ENCODE measurements at regions not wholly inside any gene's neighbourhood (a gene's known extent, or its start where the extent isn't known, plus 50 kb on each side); places are given as distances from the start of the nearest gene placed in this dataset.

- peak in 2 of 4 donors; percentile 47 to 88 for DNase-seq
- peaks cover 0 to 28% of the 10 kb centered on the region in 2 donors for H3K27me3 ChIP-seq
- peak; percentile 98 for ATAC-seq
- H3K4me1 ChIP-seq: no peaks in the 10 kb centered on the region
- no peak overlapping the region for H3K27ac ChIP-seq
- H3K9me3 ChIP-seq: no peaks in the 10 kb centered on the region
- no peak for TF ChIP-seq CTCF (IDR thresholded peaks at IDR 0.05)
- intact Hi-C loops (cut with DNase I): no loop called here
- H3K4me3 ChIP-seq: no peak overlapping the region
- no peaks in the 10 kb centered on the region for H3K36me3 ChIP-seq
Measured at GRCh38 chr22:48268771-48269552, 1506.5 kb downstream of the TBC1D22A start.

- H3K9me3 ChIP-seq: no peaks in the 10 kb centered on the region
- no peaks in the 10 kb centered on the region for H3K36me3 ChIP-seq
- ATAC-seq (no peak), DNase-seq (no peak)
- H3K27ac ChIP-seq: no peak overlapping the region
- no peak overlapping the region for H3K4me3 ChIP-seq
- peaks cover 0 to 28% of the 10 kb centered on the region in 2 donors for H3K27me3 ChIP-seq
- intact Hi-C loops (cut with DNase I): no loop called here
- no peak for TF ChIP-seq CTCF (IDR thresholded peaks at IDR 0.05)
- no peaks in the 10 kb centered on the region for H3K4me1 ChIP-seq
Measured at GRCh38 chr22:48268293-48268692, 1505.8 kb downstream of the TBC1D22A start.

GRCh38 chr22:48267681-48268080 lies 1505.2 kb downstream of the TBC1D22A start:
- Histone ChIP-seq H3K36me3 (no peaks in the 10 kb centered on the region), H3K4me3 (no peak overlapping the region), H3K27ac (no peak overlapping the region), H3K27me3 (peaks cover 0 to 28% of the 10 kb centered on the region in 2 donors), H3K9me3 (no peaks in the 10 kb centered on the region), H3K4me1 (no peaks in the 10 kb centered on the region)
- no peak for TF ChIP-seq CTCF (IDR thresholded peaks at IDR 0.05)
- DNase-seq (no peak), ATAC-seq (no peak)
- intact Hi-C loops (cut with DNase I): no loop called here

- H3K27ac ChIP-seq: no peak overlapping the region
- H3K9me3 ChIP-seq: no peaks in the 10 kb centered on the region
- H3K4me1 ChIP-seq: no peaks in the 10 kb centered on the region
- no peaks in the 10 kb centered on the region for H3K36me3 ChIP-seq
- no peak overlapping the region for H3K4me3 ChIP-seq
- peaks cover 0 to 28% of the 10 kb centered on the region in 2 donors for H3K27me3 ChIP-seq
- intact Hi-C loops (cut with DNase I): no loop called here
- no peak for TF ChIP-seq CTCF (IDR thresholded peaks at IDR 0.05)
- no peak for DNase-seq
- ATAC-seq: no peak
Measured at GRCh38 chr22:48265000-48265625, 1502.7 kb downstream of the TBC1D22A start.

- Histone ChIP-seq H3K9me3 (no peaks in the 10 kb centered on the region), H3K4me1 (no peaks in the 10 kb centered on the region), H3K36me3 (no peaks in the 10 kb centered on the region), H3K4me3 (no peak overlapping the region), H3K27ac (no peak overlapping the region), H3K27me3 (peaks cover 0 to 26% of the 10 kb centered on the region in 2 donors)
- no peak for TF ChIP-seq CTCF (IDR thresholded peaks at IDR 0.05)
- DNase-seq: no peak
- ATAC-seq: no peak
- intact Hi-C loops (cut with DNase I): no loop called here
Measured at GRCh38 chr22:48264586-48264985, 1502.1 kb downstream of the TBC1D22A start.

Measured in left lung (tissue), 4 donors.